ENCODE measurements at regions not wholly inside any gene's neighbourhood (a gene's known extent, or its start where the extent isn't known, plus 50 kb on each side); places are given as distances from the start of the nearest gene placed in this dataset.
"Not testable (repeated sequence)": the region's sequence is repeated elsewhere in the genome, so short reads cannot be mapped to it uniquely, and the experiment has no call there.

GRCh38 chr13:44814161-44814560, 175.1 kb downstream of the NUFIP1 start:
- no peak for DNase-seq

GRCh38 chr13:44812818-44813217, 176.5 kb downstream of the NUFIP1 start:
- DNase-seq, result no peak

- DNase-seq, result peak in 2 of 56 donors; percentile 1 to 3
These were observed 179.0 kb downstream of the NUFIP1 start for GRCh38 chr13:44810061-44810840.

- DNase-seq, result no peak
These were observed 180.1 kb downstream of the NUFIP1 start for GRCh38 chr13:44809190-44809589.

GRCh38 chr13:44808185-44808584, 181.1 kb downstream of the NUFIP1 start:
- no peak for DNase-seq

GRCh38 chr13:44807449-44808034, 181.7 kb downstream of the NUFIP1 start:
- DNase-seq, result no peak

GRCh38 chr13:44806826-44807225, 182.4 kb downstream of the NUFIP1 start:
- DNase-seq, result peak in 34 of 56 donors; percentile 1 to 68 (median 18)

- DNase-seq, result no peak
These were observed 183.7 kb downstream of the NUFIP1 start for GRCh38 chr13:44805585-44805984.

GRCh38 chr13:44803390-44803789, 185.9 kb downstream of the NUFIP1 start:
- DNase-seq, result no peak

- no peak for DNase-seq
These were observed 186.8 kb downstream of the NUFIP1 start for GRCh38 chr13:44802491-44802890.

GRCh38 chr13:44801990-44802389, 187.3 kb downstream of the NUFIP1 start:
- no peak for DNase-seq

- no peak for DNase-seq
These were observed 188.6 kb downstream of the NUFIP1 start for GRCh38 chr13:44800626-44801025.

GRCh38 chr13:44797685-44798084, 191.6 kb downstream of the NUFIP1 start:
- no peak for DNase-seq

- DNase-seq, result peak in 3 of 56 donors; percentile 6 to 8 (median 8)
These were observed 192.4 kb downstream of the NUFIP1 start for GRCh38 chr13:44796597-44797490.

- not testable (repeated sequence) for DNase-seq
These were observed 193.2 kb downstream of the NUFIP1 start for GRCh38 chr13:44796039-44796438.

- no peak for DNase-seq
These were observed 194.1 kb downstream of the NUFIP1 start for GRCh38 chr13:44795176-44795575.

- DNase-seq, result no peak
These were observed 197.2 kb downstream of the NUFIP1 start for GRCh38 chr13:44792096-44792495.

GRCh38 chr13:44790289-44790688, 199.0 kb downstream of the NUFIP1 start:
- DNase-seq, result no peak

GRCh38 chr13:44787617-44788016, 201.7 kb downstream of the NUFIP1 start:
- no peak for DNase-seq

- DNase-seq, result no peak
These were observed 202.5 kb downstream of the NUFIP1 start for GRCh38 chr13:44786756-44787155.

GRCh38 chr13:44785401-44785800, 203.9 kb downstream of the NUFIP1 start:
- peak in 5 of 56 donors; percentile 4 to 22 (median 18) for DNase-seq

GRCh38 chr13:44784708-44785080, 204.6 kb downstream of the NUFIP1 start:
- no peak for DNase-seq
